ENCODE measurements at regions not wholly inside any gene's neighbourhood (a gene's known extent, or its start where the extent isn't known, plus 50 kb on each side); places are given as distances from the start of the nearest gene placed in this dataset.

- Histone ChIP-seq H3K4me1 (ENCODE audit: control insufficient read depth, insufficient read depth, low read length) (no peaks in the 10 kb centered on the region), H3K36me3 (ENCODE audit: control insufficient read depth, insufficient read depth, low read length) (no peaks in the 10 kb centered on the region), H3K9me3 (ENCODE audit: control insufficient read depth, low read length) (no peaks in the 10 kb centered on the region), H3K27me3 (ENCODE audit: control insufficient read depth, insufficient read depth, low read length, poor library complexity, severe bottlenecking) (no peaks in the 10 kb centered on the region), H3K4me3 (ENCODE audit: low read length) (no peak overlapping the region), H3K27ac (ENCODE audit: low read depth, low read length) (no peak overlapping the region), H3K9ac (ENCODE audit: extremely low read depth, low read length, poor library complexity, severe bottlenecking) (no peak overlapping the region)
- Mint-ChIP-seq H3K4me3 (no peak overlapping the region), H3K4me1 (no peaks in the 10 kb centered on the region), H3K9me3 (no peaks in the 10 kb centered on the region), H3K27ac (no peak overlapping the region), H3K27me3 (ENCODE audit: insufficient read depth) (no peaks in the 10 kb centered on the region), H3K36me3 (ENCODE audit: low read depth) (no peaks in the 10 kb centered on the region)
- TF ChIP-seq, protein P1, sequence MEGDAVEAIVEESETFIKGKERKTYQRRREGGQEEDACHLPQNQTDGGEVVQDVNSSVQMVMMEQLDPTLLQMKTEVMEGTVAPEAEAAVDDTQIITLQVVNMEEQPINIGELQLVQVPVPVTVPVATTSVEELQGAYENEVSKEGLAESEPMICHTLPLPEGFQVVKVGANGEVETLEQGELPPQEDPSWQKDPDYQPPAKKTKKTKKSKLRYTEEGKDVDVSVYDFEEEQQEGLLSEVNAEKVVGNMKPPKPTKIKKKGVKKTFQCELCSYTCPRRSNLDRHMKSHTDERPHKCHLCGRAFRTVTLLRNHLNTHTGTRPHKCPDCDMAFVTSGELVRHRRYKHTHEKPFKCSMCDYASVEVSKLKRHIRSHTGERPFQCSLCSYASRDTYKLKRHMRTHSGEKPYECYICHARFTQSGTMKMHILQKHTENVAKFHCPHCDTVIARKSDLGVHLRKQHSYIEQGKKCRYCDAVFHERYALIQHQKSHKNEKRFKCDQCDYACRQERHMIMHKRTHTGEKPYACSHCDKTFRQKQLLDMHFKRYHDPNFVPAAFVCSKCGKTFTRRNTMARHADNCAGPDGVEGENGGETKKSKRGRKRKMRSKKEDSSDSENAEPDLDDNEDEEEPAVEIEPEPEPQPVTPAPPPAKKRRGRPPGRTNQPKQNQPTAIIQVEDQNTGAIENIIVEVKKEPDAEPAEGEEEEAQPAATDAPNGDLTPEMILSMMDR (conservative IDR thresholded peaks at IDR 0.05), result no peak
- 81 to 83% methylated on average over 14 to 21 of the region's 21 CpGs for WGBS, 2 experiments (ENCODE audit: insufficient coverage in 1 of 2, insufficient read length in 1 of 2)
- DNase-seq, result peak; percentile 36
Measured at GRCh38 chr2:241925821-241926441, 56.4 kb downstream of the RTP5 start.

DNA sequence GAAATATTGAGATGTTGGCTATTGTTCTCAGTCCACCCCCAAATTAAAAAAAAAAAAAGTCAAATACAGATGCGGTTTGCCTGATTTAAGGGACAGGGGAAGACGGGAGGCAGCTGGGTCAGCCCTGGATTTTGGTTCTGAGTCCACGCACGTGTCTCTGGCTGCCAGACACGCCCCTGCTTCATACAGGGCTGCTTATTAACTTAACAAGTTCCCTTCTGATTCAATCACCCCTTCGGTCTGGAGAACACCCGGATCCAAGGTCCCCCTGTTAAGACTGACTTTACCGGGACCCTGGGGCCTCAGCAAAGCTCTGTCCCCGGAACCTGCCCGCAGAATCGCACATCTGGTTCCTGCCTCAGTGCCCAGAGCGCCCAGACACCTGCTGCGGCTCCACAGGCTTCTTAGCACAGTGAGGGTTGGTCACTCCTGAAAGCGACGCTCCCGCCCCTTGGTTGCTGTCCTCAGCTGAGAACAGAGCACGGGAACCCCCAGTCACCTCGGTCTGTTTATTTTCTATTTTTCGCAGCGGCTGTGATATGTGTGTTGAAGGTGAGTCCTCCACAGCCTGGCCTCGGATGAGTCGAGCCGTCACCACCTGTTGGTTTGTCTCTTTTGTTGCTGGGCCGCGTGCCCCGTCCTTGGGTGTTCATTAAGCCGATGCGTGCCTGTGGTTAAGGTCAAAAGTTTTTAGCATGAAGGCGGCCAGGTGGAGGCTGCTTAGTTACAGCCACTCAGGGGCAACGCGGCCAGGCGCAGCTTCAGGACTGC lies 57.2 kb downstream of the RTP5 start:
- 85 to 86% methylated on average over 18 to 32 of the region's 32 CpGs for WGBS, 2 experiments (ENCODE audit: insufficient coverage in 1 of 2, insufficient read length in 1 of 2)
- Histone ChIP-seq H3K27ac (ENCODE audit: low read depth, low read length) (no peak overlapping the region), H3K4me1 (ENCODE audit: control insufficient read depth, insufficient read depth, low read length) (no peaks in the 10 kb centered on the region), H3K36me3 (ENCODE audit: control insufficient read depth, insufficient read depth, low read length) (no peaks in the 10 kb centered on the region), H3K4me3 (ENCODE audit: low read length) (no peak overlapping the region), H3K9ac (ENCODE audit: extremely low read depth, low read length, poor library complexity, severe bottlenecking) (no peak overlapping the region), H3K9me3 (ENCODE audit: control insufficient read depth, low read length) (no peaks in the 10 kb centered on the region), H3K27me3 (ENCODE audit: control insufficient read depth, insufficient read depth, low read length, poor library complexity, severe bottlenecking) (no peaks in the 10 kb centered on the region)
- no peak overlapping the region for H3K4me3 Mint-ChIP-seq
- peak; percentile 45 for DNase-seq
- H3K9me3 Mint-ChIP-seq, result no peaks in the 10 kb centered on the region
- no peaks in the 10 kb centered on the region for H3K36me3 Mint-ChIP-seq (ENCODE audit: low read depth)
- no peaks in the 10 kb centered on the region for H3K27me3 Mint-ChIP-seq (ENCODE audit: insufficient read depth)
- no peaks in the 10 kb centered on the region for H3K4me1 Mint-ChIP-seq
- TF ChIP-seq, protein P1 (conservative IDR thresholded peaks at IDR 0.05), result no peak
- no peak overlapping the region for H3K27ac Mint-ChIP-seq

GRCh38 chr2:241929551-241930490 lies 60.3 kb downstream of the RTP5 start:
- no peaks in the 10 kb centered on the region for H3K9me3 ChIP-seq (ENCODE audit: control insufficient read depth, low read length)
- no peaks in the 10 kb centered on the region for H3K4me1 ChIP-seq (ENCODE audit: control insufficient read depth, insufficient read depth, low read length)
- TF ChIP-seq, protein P1 (conservative IDR thresholded peaks at IDR 0.05), result no peak
- no peak overlapping the region for H3K9ac ChIP-seq (ENCODE audit: extremely low read depth, low read length, poor library complexity, severe bottlenecking)
- no peaks in the 10 kb centered on the region for H3K36me3 ChIP-seq (ENCODE audit: control insufficient read depth, insufficient read depth, low read length)
- 84 to 86% methylated on average over 17 to 22 of the region's 22 CpGs for WGBS, 2 experiments (ENCODE audit: insufficient coverage in 1 of 2, insufficient read length in 1 of 2)
- H3K4me3 ChIP-seq (ENCODE audit: low read length), result no peak overlapping the region
- H3K27me3 ChIP-seq (ENCODE audit: control insufficient read depth, insufficient read depth, low read length, poor library complexity, severe bottlenecking), result no peaks in the 10 kb centered on the region
- H3K27ac ChIP-seq (ENCODE audit: low read depth, low read length), result no peak overlapping the region
- Mint-ChIP-seq H3K9me3 (no peaks in the 10 kb centered on the region), H3K4me3 (no peak overlapping the region), H3K36me3 (ENCODE audit: low read depth) (no peaks in the 10 kb centered on the region), H3K27me3 (ENCODE audit: insufficient read depth) (no peaks in the 10 kb centered on the region), H3K4me1 (no peaks in the 10 kb centered on the region), H3K27ac (no peak overlapping the region)
- peak; percentile 56 for DNase-seq

Data from endodermal cell (in vitro differentiated cells).